ENCODE measurements at regions not wholly inside any gene's neighbourhood (a gene's known extent, or its start where the extent isn't known, plus 50 kb on each side); places are given as distances from the start of the nearest gene placed in this dataset.

DNA sequence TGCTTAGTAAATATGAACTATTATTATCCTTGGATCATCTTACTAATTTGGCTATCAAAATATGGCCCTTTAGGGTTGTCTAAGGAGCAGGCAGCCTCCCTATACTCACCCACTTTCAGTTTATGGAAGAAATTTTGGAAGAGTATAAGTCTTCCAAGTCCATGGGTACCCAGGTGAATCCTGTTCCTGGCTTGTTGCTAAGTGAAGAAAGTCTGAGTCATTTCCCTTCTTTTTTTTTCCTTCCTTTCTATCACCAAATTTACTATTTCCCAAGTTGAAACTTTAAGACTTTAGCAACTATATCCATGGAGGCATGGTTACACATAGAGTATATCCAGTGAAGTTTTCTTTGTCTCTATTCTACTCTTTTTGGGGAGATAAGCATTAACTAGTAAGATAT lies 184.0 kb upstream of the ACTBL2 start:
- H3K27me3 ChIP-seq (ENCODE audit: control insufficient read depth, insufficient read depth, low read length, poor library complexity, severe bottlenecking): no peaks in the 10 kb centered on the region
- no peak overlapping the region for H3K27ac ChIP-seq (ENCODE audit: insufficient read depth, low read depth, low read length, poor library complexity, severe bottlenecking)
- H3K9me3 ChIP-seq (ENCODE audit: control insufficient read depth, low read length): no peaks in the 10 kb centered on the region
- no peaks in the 10 kb centered on the region for H3K4me1 ChIP-seq (ENCODE audit: control insufficient read depth, insufficient read depth, low read length)
- no peaks in the 10 kb centered on the region for H3K36me3 ChIP-seq (ENCODE audit: control insufficient read depth, insufficient read depth, low read length)
- H3K4me3 ChIP-seq (ENCODE audit: insufficient read depth, low read depth, low read length): no peak overlapping the region

DNA sequence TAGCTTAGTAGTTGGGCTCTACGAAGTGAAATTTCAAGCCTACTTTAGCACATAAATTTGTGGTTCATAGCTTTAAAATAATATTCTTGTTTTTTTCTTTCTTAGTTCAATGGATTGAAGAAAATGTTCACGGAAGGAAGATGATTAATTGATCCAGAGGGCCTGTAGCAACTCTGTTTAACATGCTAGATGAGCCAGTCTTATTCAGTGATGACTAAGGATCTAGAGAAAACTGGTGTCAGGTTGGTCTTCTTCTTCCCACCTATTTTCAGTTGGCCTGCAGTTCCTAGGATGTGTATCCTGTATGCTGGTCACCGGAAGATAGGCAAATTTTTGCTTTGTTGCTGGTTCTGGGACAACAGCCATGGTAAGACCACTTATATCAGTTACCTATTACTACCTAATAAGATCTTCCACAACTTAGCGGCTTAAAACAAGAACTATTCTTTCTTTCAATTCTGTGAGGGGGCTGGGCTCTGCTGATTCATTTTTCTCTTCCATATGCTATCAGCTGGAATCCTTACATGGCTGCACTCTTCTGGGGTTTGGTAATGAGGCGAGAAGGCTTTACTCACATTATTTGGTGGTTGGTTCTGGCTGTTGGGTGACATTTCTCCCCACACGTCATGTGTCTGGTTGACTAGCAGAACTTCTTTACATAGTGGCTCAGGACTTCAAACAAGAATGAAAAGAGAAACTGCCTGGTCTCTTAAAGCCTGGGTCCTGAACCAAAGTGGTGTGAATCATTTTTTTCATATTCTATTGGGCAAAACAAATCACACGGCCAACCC lies 182.7 kb upstream of the ACTBL2 start:
- no peak overlapping the region for H3K27ac ChIP-seq (ENCODE audit: insufficient read depth, low read depth, low read length, poor library complexity, severe bottlenecking)
- no peaks in the 10 kb centered on the region for H3K27me3 ChIP-seq (ENCODE audit: control insufficient read depth, insufficient read depth, low read length, poor library complexity, severe bottlenecking)
- H3K36me3 ChIP-seq (ENCODE audit: control insufficient read depth, insufficient read depth, low read length): no peaks in the 10 kb centered on the region
- no peaks in the 10 kb centered on the region for H3K4me1 ChIP-seq (ENCODE audit: control insufficient read depth, insufficient read depth, low read length)
- no peaks in the 10 kb centered on the region for H3K9me3 ChIP-seq (ENCODE audit: control insufficient read depth, low read length)
- 95 to 96% methylated on average over 6 to 7 of the region's 7 CpGs for WGBS, 2 experiments
- no peak overlapping the region for H3K4me3 ChIP-seq (ENCODE audit: insufficient read depth, low read depth, low read length)

DNA sequence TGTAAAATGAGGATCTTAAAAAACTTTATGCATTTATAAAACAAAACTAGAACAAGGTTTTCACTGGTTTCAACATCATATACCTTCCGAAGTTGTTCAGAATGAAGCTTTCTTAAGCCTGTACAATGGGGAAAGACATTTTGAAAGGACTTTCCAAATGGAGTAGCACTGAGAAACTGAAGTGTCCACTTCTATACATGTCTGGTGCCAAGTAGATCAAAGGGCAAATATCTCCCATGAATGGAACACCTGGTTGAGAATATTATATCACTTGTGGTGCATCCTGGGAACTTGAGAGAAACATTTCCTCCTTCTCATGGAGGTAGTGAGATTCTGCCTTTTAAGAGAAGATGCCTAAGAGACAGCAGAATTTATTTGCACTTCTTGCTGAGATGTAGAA lies 182.1 kb upstream of the ACTBL2 start:
- no peaks in the 10 kb centered on the region for H3K9me3 ChIP-seq (ENCODE audit: control insufficient read depth, low read length)
- H3K4me3 ChIP-seq (ENCODE audit: insufficient read depth, low read depth, low read length): no peak overlapping the region
- H3K4me1 ChIP-seq (ENCODE audit: control insufficient read depth, insufficient read depth, low read length): no peaks in the 10 kb centered on the region
- WGBS, 2 experiments: 96 to 100% methylated on average over 1 of the region's 1 CpG
- H3K36me3 ChIP-seq (ENCODE audit: control insufficient read depth, insufficient read depth, low read length): no peaks in the 10 kb centered on the region
- no peaks in the 10 kb centered on the region for H3K27me3 ChIP-seq (ENCODE audit: control insufficient read depth, insufficient read depth, low read length, poor library complexity, severe bottlenecking)
- no peak overlapping the region for H3K27ac ChIP-seq (ENCODE audit: insufficient read depth, low read depth, low read length, poor library complexity, severe bottlenecking)

DNA sequence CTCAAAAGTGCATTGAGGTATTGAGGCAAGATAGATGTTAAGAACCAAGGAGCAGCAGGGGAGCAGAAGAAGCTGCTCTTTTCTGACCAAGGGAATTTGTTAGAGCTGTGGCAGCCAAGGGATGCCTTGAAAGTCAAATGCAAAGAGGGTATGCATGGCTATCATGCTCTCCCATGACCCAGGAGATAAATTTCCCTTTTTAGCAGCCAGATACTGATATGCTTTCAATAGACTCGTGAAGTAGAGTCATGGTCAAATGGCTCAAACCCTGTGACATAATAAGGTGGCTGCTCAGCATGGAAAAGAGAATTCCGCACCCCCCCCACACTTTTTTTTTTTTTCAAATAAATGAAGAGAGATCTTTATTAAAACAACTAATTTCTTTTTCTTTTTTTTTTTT lies 180.9 kb upstream of the ACTBL2 start:
- Histone ChIP-seq H3K27ac (ENCODE audit: insufficient read depth, low read depth, low read length, poor library complexity, severe bottlenecking) (no peak overlapping the region), H3K4me1 (ENCODE audit: control insufficient read depth, insufficient read depth, low read length) (no peaks in the 10 kb centered on the region), H3K27me3 (ENCODE audit: control insufficient read depth, insufficient read depth, low read length, poor library complexity, severe bottlenecking) (no peaks in the 10 kb centered on the region), H3K4me3 (ENCODE audit: insufficient read depth, low read depth, low read length) (no peak overlapping the region), H3K36me3 (ENCODE audit: control insufficient read depth, insufficient read depth, low read length) (no peaks in the 10 kb centered on the region), H3K9me3 (ENCODE audit: control insufficient read depth, low read length) (no peaks in the 10 kb centered on the region)
- 83 to 88% methylated on average over 1 of the region's 2 CpGs for WGBS, 2 experiments

DNA sequence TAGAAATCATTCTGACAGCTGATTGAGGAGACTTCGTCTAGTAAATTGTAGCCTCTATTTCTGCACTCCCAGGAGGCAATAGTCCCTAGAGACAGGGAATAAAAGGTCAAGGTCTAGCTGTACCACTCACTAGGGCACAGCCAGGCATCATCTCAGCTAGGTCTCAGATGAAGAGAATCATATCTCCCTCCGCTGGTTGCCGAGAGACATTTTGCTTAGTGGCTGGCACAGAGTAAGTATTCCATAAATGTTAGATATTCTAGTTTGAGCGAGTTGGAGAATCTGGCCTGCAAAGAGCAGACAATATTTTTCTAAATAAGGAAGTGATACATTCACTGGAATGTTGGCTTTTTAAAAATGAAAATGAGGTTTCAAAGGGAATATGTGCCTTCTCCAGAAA lies 180.4 kb upstream of the ACTBL2 start:
- Histone ChIP-seq H3K4me3 (ENCODE audit: insufficient read depth, low read depth, low read length) (no peak overlapping the region), H3K27ac (ENCODE audit: insufficient read depth, low read depth, low read length, poor library complexity, severe bottlenecking) (no peak overlapping the region), H3K27me3 (ENCODE audit: control insufficient read depth, insufficient read depth, low read length, poor library complexity, severe bottlenecking) (no peaks in the 10 kb centered on the region), H3K9me3 (ENCODE audit: control insufficient read depth, low read length) (no peaks in the 10 kb centered on the region), H3K36me3 (ENCODE audit: control insufficient read depth, insufficient read depth, low read length) (no peaks in the 10 kb centered on the region), H3K4me1 (ENCODE audit: control insufficient read depth, insufficient read depth, low read length) (no peaks in the 10 kb centered on the region)
- 95 to 96% methylated on average over 4 of the region's 4 CpGs for WGBS, 2 experiments

DNA sequence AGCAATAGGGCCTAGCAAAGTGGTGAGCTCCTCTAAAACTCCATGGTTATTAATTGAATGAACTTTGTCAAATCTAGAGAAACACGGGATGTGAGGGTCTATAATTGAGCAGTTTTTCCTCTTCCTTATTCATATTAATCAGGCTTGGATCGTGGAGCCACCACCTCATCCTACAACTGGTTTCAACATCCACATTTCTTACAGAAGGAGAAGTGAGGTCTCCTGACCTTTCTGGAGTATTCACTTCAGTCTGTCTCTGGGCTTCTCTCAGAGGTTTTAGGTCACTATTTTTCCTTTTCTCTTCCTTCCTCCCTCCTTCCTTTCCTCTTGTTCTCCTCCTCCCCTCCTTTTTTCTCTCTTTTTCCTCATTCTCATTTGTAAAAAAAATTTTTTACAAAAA lies 177.3 kb upstream of the ACTBL2 start:
- 84 to 94% methylated on average over 2 of the region's 2 CpGs for WGBS, 2 experiments
- no peaks in the 10 kb centered on the region for H3K36me3 ChIP-seq (ENCODE audit: control insufficient read depth, insufficient read depth, low read length)
- H3K4me1 ChIP-seq (ENCODE audit: control insufficient read depth, insufficient read depth, low read length): no peaks in the 10 kb centered on the region
- H3K27ac ChIP-seq (ENCODE audit: insufficient read depth, low read depth, low read length, poor library complexity, severe bottlenecking): no peak overlapping the region
- H3K9me3 ChIP-seq (ENCODE audit: control insufficient read depth, low read length): no peaks in the 10 kb centered on the region
- no peak overlapping the region for H3K4me3 ChIP-seq (ENCODE audit: insufficient read depth, low read depth, low read length)
- H3K27me3 ChIP-seq (ENCODE audit: control insufficient read depth, insufficient read depth, low read length, poor library complexity, severe bottlenecking): no peaks in the 10 kb centered on the region

DNA sequence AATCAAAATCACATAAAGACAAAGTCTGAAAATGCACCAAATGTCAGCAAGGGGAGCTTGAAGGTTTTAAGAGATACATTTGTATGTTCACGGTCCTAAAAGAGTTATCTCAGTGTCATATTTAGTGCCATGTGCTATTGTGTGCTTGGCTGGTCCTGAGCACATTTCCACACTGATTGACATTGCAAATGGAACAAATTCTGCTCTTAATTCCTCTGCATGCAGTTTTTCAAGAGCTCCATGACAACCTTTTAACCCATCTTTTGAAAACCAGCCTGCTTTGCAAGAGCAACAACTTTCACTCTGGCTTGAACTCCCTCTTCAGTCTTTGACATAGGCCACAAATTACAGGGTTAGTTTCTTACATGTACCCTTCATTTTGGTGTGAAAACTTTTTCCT lies 175.4 kb upstream of the ACTBL2 start:
- WGBS, 2 experiments: 90 to 100% methylated on average over 1 of the region's 1 CpG
- H3K4me3 ChIP-seq (ENCODE audit: insufficient read depth, low read depth, low read length): no peak overlapping the region
- H3K9me3 ChIP-seq (ENCODE audit: control insufficient read depth, low read length): no peaks in the 10 kb centered on the region
- peak overlapping the region; percentile 19 for H3K27ac ChIP-seq (ENCODE audit: insufficient read depth, low read depth, low read length, poor library complexity, severe bottlenecking)
- H3K4me1 ChIP-seq (ENCODE audit: control insufficient read depth, insufficient read depth, low read length): no peaks in the 10 kb centered on the region
- no peaks in the 10 kb centered on the region for H3K36me3 ChIP-seq (ENCODE audit: control insufficient read depth, insufficient read depth, low read length)
- H3K27me3 ChIP-seq (ENCODE audit: control insufficient read depth, insufficient read depth, low read length, poor library complexity, severe bottlenecking): no peaks in the 10 kb centered on the region

DNA sequence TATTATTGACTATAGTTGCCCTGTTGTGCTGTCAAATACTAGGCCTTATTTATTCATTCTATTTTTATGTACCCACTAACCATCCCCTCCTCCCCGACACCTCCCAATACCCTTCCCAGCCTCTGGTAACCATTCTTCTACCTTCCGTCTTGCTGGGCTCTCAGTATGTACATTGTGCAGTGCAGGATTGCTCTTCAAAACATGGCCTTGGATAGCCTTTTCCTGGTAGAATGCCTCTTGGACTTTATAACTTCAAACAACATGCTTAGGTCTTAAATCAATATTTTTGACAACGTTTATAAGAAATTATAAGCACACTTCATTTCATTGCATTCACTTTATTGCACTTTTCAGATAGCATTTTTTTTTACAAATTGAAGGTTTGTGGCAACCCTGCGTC lies 172.6 kb upstream of the ACTBL2 start:
- Histone ChIP-seq H3K36me3 (ENCODE audit: control insufficient read depth, insufficient read depth, low read length) (no peaks in the 10 kb centered on the region), H3K27ac (ENCODE audit: insufficient read depth, low read depth, low read length, poor library complexity, severe bottlenecking) (no peak overlapping the region), H3K27me3 (ENCODE audit: control insufficient read depth, insufficient read depth, low read length, poor library complexity, severe bottlenecking) (no peaks in the 10 kb centered on the region), H3K4me1 (ENCODE audit: control insufficient read depth, insufficient read depth, low read length) (no peaks in the 10 kb centered on the region), H3K4me3 (ENCODE audit: insufficient read depth, low read depth, low read length) (no peak overlapping the region), H3K9me3 (ENCODE audit: control insufficient read depth, low read length) (no peaks in the 10 kb centered on the region)
- WGBS, 2 experiments: 83 to 84% methylated on average over 4 of the region's 4 CpGs

DNA sequence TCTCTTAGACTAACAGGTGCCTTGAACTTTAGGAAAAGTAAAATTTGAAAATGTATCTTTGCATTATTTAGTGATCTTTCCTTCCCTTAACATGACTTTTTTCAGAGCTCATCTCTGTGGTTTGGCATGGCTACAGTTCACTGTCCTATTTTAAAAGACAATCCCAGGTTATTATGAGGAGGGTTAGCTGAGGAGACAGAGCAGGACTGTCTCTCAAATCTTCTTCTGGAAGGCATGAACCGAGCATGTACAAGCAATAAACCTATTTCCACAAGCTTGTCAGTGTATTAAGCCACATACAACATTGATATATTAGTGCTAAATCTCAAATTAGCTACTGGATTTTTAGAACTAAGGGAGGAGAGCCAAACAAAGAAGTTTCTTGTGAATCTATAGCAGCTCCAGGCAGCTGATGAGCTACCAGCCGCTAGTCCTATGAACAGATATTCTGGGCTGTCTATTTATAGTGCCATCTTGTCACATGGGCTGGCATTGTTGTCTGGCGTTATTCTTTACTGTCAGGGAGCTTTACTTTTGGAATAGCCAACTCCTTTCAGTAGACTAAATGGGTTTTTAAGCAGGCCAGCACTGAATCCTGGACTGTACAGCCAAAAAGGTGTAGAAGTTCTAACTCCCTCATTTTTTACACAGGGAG lies 171.2 kb upstream of the ACTBL2 start:
- H3K4me1 ChIP-seq (ENCODE audit: control insufficient read depth, insufficient read depth, low read length): no peaks in the 10 kb centered on the region
- H3K27ac ChIP-seq (ENCODE audit: insufficient read depth, low read depth, low read length, poor library complexity, severe bottlenecking): no peak overlapping the region
- H3K27me3 ChIP-seq (ENCODE audit: control insufficient read depth, insufficient read depth, low read length, poor library complexity, severe bottlenecking): no peaks in the 10 kb centered on the region
- WGBS, 2 experiments: 95 to 96% methylated on average over 3 of the region's 3 CpGs
- H3K36me3 ChIP-seq (ENCODE audit: control insufficient read depth, insufficient read depth, low read length): no peaks in the 10 kb centered on the region
- no peak overlapping the region for H3K4me3 ChIP-seq (ENCODE audit: insufficient read depth, low read depth, low read length)
- H3K9me3 ChIP-seq (ENCODE audit: control insufficient read depth, low read length): no peaks in the 10 kb centered on the region

DNA sequence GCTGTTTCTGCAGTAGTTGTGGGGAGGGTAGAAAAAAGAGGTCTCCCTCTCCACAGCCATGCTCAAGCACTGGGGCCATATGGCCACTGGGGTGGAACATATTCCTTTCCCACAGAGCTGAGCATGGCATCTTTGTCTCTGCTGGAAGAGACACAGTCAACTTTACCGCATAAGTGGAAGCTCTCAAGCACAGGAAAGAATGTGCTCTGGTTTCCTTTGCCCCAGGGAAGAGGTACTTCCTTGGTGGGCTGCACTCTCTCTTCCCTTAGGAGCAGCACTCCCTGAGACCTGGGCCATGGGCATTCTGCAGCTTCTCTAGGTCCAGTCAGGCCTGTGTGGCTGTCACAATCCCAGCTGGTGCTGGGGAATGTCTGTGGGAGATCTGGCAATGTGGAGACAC lies 168.5 kb upstream of the ACTBL2 start:
- Histone ChIP-seq H3K4me3 (ENCODE audit: insufficient read depth, low read depth, low read length) (no peak overlapping the region), H3K27ac (ENCODE audit: insufficient read depth, low read depth, low read length, poor library complexity, severe bottlenecking) (no peak overlapping the region), H3K9me3 (ENCODE audit: control insufficient read depth, low read length) (no peaks in the 10 kb centered on the region), H3K36me3 (ENCODE audit: control insufficient read depth, insufficient read depth, low read length) (no peaks in the 10 kb centered on the region), H3K4me1 (ENCODE audit: control insufficient read depth, insufficient read depth, low read length) (no peaks in the 10 kb centered on the region), H3K27me3 (ENCODE audit: control insufficient read depth, insufficient read depth, low read length, poor library complexity, severe bottlenecking) (no peaks in the 10 kb centered on the region)
- WGBS, 2 experiments: 93 to 98% methylated on average over 1 of the region's 1 CpG

All from ectodermal cell (in vitro differentiated cells).